SK-MEL-5 (cell line): ENCODE measurements at regions not wholly inside any gene's neighbourhood (a gene's known extent, or its start where the extent isn't known, plus 50 kb on each side); places are given as distances from the start of the nearest gene placed in this dataset.

Experiments used
- DNase-seq: peaks from one replicate; pipeline ENCODE4 v3.0.0-alpha.2; 2016; ENCODE audit warnings: low read depth, low spot score
- in situ Hi-C: cut with HindIII; loops from 2 replicates; pipeline ENCODE4 v1.10.0; 2016; ENCODE audit warnings: low sequenced_read_pairs, high pct_unique_total_duplicates, low pct_unique_long_range_greater_than_20kb

DNA sequence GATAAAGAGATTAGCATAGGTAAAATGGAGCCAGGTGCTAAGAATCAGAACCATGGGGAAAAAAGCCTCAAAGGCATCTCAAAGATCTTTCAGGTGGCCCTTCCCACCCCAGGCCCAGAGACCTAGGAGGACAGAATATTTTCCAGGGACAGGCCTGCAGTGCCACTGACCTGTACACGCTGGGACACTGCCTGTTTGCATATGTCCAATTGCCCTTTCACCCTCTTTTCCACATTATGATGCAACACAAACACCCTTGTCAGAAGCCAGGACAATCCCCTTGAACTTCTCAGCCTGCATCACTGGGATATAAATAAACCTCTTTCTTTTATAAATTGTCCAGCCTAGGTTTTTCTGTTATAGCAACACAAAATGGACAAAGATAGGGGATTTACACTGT, 419.1 kb downstream of the TRIB2 start:
- DNase-seq = no peak
- in situ Hi-C loops = no loop called here

DNA sequence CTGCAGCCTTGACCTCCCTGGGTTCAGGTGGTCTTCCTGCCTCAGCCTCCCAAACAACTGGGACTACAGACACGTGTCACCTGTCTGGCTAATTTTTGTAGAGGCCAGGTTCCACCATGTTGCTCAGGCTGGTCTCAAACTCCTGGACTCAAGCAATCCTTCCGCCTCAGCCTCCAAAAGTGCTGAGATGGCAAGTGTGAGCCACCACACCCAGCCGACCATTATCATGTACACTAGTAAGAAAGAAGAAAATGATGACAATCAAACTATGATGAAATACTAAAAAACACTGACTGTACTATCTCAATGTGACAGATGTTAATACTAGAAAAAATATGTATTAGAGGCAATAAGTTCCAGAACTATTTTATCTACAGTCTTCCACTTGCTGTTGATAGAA, 420.9 kb downstream of the TRIB2 start:
- DNase-seq = no peak

DNA sequence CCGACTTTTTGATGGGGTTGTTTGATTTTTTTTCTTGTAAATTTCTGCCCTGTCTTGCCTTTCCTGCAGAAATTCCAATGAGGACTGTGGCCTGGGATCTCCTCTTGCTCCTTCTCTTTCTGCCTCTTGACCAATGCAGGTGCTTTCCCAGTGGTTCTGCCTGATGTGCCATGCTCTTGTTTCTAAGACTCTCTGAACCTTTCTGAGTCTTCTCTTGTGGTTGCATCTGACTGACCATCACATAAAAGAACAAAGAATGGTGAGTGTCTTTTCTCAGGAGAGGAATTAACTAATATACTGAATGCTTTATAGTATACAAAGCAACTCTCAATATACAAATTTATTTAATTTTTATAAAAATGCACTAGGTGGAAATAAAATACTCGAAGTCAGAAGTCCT, 424.6 kb downstream of the TRIB2 start:
- in situ Hi-C loops = no loop called here

More for the DNA sequence above, 420.9 kb downstream of the TRIB2 start:
- in situ Hi-C loops = no loop called here

DNA sequence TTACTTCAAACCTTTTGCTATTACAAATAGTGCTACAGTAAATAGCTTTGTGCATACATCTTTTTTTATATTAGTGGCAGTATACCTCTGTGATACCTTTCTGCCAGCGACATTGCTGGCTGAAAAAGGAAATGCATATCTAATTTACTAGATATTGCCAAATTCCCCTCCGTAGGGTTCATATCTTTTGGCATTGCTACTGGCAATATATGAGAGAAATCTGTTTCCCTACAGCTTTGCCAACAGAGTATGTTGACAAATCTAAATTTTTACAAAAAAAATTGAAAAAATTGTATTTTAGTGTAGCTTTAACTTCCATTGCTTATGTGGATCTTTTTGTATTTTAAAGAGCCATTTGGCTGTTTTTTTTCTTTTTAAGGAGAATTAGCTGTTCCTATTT, 426.7 kb downstream of the TRIB2 start:
- no peak for DNase-seq
- in situ Hi-C loops = no loop called here

More for the DNA sequence above, 424.6 kb downstream of the TRIB2 start:
- DNase-seq = no peak

DNA sequence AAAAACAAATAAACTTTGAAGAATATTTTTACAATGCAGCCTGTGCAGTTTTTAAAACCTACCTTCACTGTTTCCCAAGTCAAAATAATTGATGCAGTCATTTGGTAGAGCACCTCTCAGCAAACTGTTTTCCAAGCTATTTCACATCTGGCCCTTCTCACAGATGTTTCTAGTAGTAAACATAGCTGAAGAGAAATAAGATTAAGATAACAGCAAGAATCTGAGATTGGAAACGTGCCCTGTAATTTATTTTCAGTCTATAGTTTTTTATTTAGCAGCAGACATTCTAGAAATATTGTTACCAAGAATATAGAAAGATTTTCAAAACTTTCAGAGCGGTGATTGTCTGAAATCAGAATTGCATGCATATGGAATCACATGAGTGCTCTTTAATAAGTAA, 440.2 kb downstream of the TRIB2 start:
- no peak for DNase-seq
- in situ Hi-C loops = no loop called here

DNA sequence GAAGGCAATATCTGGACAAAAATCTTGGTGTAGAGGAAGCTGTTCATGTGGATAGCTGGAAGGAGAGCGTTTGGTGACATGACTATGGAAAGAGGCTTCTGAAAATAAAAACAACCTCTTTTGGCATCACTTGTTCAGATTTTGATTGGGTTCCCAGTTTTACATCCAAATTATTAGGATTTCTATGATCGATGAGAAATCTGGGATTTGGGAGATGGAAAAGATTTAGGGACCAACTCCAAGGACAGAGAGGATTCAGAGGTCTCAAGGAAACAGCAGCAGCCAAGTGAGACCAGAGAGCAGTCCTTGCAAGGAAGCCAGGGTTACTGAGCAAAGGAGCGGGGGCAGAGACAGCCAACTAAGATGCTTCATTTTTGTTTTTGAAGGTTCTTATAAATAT, 441.7 kb downstream of the TRIB2 start:
- DNase-seq = no peak
- in situ Hi-C loops = no loop called here

DNA sequence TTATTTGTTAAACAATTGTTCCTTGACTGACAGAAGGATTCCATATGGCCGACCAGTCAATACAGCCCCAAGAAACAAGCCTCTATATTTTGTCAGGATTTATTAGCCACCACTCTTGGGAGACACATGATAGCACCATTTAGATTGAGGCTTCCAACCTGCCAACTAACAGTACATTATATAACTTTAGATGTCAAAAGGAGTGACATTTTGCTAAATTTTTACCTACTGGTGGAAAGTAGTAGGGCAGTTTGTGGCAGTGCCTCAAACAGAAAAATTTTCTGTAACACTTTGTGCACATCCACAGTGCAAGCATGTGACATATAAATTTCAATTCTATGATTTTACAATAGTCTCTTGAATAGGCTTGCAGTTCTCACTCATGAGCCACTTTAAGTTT, 464.0 kb downstream of the TRIB2 start:
- DNase-seq = no peak
- in situ Hi-C loops = no loop called here

DNA sequence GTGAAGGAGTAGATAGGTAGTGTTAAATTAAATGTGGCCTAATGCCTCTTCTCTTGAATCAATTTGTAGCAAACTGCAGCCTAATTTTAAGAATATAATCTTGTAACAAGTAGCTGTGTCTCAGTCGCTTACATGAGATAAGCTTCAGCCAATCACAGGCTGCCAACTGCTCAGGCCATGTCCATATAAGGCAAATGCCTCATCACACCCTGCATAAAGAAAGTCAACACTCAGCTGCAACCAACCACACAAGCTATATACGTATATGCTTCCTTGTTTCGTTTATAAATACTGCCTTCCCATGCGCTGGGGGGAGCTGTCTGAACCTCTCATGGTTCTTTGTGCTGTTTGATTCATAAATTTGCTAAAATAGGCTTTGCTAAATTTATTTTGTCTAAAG, 476.3 kb downstream of the TRIB2 start:
- DNase-seq = peak; percentile 62
- in situ Hi-C loops = no loop called here

DNA sequence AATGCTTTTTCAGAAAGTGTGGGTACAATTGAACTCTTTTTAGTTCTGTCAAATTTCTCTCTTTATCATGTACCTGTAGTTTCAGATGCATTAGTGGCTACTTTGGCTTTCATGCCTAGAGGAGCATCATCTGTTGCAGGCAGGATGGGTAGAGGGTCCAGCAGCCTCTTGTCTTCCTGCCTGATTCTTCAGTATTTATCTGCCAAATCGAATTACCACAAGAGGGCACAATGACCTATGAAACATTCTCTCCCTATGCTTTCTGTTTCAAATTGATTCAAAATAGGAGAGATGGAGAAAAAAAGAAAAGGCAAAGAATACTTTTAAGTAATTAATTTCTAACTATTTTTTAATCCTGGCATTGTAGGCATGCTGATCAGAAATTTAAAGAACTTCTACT, 477.2 kb downstream of the TRIB2 start:
- DNase-seq = peak; percentile 78
- in situ Hi-C loops = no loop called here

DNA sequence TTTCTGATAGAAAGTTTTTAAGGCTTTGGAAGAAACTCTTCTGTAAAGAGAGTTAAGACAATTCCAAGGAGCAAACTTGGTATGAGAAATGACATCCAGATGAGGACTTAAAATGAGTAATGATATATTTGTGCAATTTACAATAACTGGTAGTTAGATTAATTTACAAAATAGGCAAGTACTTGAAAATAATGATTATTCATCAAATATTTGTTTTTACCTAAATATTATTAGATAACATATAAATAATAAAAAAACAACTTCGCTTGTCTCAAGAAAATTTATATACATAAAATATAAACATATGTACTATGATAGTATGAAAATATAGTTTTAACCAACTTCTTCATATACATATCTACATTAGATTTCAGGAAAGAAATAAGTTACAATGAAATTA, 478.5 kb downstream of the TRIB2 start:
- no peak for DNase-seq
- in situ Hi-C loops = no loop called here

DNA sequence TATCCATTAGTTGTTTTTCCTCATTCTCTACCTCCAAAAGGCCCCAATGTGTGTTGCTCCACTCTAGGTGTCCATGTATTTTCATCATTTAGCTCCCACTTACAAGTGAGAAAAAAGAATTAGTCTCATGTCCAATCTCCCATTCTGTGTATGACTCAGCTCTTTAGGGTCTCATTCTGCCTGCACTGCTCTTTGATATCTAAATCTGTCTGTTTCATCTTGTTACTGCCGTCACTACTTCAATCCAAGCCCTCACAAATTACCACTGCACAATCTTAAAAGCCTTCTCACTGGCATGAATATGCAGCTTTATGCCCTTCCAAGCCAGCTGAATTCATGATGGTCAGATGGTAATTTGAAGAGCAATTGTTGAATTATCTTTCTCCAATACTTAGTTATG, 480.5 kb downstream of the TRIB2 start:
- DNase-seq = no peak
- in situ Hi-C loops = no loop called here

DNA sequence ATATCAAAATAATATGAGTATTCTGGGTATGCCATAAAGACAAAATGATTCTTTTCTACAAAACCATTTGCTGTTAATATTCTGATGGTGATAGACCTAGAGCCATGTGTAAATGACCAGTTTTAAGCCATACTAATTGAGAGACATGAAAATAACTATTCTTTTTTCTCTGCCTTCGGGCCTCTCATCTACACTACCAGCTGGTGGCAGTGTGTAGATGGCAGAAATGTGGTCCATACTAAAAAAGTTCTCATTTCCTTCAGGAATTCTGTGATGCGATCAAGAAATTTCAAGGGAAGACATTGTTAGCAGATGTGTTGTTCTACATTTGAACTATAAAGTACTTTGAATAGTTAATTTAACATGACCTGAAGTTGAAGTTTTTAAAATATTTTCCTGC, 485.2 kb downstream of the TRIB2 start:
- peak; percentile 53 for DNase-seq
- in situ Hi-C loops = no loop called here

DNA sequence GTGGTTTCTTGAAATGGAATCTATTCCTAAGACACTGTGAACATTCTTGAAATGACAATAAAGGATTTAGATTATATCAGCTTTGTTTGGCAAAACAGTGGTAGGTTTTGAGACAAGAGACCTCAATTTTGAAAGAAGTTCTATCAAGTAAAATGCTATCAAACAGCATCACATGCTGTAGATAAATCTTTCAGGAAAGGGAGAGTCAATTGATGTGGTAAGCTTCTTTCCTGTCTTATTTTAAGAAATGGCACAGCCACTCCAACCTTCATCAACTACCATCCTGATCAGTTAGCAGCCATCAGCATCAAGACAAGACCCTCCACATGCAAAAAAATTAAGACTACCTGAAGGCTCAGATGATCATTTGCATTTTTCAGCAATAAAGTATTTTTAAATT, 495.4 kb downstream of the TRIB2 start:
- no peak for DNase-seq
- in situ Hi-C loops = no loop called here

DNA sequence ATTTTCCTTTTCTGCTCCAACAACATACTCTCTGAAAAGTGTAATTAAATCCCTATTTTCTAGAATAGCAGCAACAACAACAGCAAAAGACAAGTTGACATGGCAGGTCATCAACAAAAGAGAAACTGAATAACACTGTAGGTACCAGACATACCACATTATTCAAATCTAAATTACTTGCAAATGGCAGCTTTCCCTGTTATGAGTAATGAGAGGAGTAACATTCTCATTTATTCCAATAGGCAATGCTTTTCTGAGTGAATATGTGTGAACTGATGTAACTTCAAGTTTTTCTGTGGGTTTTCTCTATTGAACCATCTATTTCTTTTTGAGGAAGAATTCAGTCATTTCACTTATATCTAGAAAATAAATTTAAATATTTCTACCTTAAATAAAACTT, 501.5 kb downstream of the TRIB2 start:
- in situ Hi-C loops = no loop called here
- DNase-seq = no peak

DNA sequence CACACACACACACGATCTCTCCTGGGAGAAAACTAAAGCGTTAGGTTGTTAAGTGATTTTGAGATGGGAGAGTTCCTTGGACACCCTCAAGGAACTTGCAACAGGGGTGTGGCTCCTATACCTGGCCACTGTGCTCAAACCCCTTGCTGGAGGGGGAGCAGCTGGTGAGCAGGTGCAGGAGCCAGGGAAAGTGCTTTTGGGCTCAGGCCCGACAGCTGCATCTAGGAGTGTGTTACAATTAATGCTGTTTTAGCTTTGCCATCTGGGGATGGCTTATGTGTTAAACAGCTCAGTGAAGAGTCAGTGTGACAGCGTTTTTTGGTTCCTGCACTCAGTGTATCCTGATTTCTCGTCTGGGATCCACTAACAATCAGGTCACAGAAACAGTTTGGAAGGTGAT, 510.8 kb downstream of the TRIB2 start:
- in situ Hi-C loops = no loop called here
- DNase-seq = no peak

DNA sequence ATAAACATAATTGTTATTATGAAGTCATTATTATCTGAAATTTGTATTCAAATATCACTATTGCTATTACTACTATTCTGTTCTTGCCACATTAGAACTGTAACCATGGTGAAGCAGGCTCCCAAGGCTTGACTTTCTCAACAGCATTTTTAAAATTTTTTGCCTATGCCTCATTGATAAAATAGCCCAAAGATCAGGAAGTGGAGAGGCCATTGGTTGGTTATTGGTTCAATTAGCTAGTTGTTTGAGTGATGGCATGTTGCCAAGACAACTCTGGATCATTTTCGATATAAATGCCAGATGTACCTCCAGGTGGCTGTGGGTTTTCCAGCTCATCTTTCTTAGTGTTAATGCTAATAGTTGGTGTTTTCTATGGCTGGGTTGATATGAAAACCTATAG, 513.5 kb downstream of the TRIB2 start:
- in situ Hi-C loops = no loop called here
- no peak for DNase-seq

DNA sequence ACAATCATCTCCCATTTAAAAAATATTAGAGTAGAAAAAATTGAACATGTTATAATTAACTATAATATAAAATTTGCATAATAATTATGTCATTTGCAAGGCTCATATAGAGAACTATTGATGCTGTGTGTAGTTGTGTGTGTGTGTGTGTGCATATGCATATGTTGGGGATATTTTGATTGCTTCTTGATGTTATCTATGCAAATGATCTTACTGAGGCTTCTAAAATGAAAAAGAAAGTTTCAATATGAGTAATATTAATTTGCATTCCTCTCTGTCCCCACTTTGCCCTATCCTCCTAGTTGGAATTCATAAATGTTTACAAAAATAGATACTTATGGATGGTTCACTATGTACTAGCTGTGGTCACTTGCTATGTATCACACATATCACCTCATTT, 523.3 kb downstream of the TRIB2 start:
- no peak for DNase-seq
- in situ Hi-C loops = no loop called here

DNA sequence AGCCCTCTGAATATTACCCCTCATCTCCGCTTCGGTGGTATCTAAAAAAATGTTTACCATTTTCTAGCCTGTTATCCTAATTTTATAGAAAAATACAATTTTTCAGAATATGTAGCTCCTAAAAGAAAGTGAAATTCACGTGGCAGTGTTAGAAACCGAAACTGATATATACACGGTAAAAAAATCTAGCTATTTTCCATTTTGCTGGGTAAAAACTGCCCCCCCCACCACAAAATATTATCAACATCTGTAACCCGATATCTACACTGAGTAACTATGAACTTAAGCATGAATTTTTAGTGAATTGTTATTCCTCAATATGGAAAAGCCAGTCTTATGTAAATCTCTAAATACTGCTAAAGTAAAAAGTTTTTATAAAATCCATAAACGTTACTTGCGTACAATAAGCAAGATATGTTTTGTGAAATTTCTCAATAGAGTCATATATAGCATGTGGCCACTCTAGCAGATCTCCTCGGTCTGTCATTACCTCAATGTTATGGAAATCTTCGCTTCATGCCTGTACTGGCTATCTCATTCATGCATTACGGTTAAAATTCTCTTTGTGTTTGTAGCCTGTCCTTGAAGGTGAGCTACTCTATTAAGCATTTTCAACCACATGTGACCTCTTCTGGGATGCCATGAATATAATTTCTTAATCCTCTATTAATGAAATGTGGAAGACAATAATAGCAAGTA, 524.2 kb downstream of the TRIB2 start:
- in situ Hi-C loops = no loop called here

DNA sequence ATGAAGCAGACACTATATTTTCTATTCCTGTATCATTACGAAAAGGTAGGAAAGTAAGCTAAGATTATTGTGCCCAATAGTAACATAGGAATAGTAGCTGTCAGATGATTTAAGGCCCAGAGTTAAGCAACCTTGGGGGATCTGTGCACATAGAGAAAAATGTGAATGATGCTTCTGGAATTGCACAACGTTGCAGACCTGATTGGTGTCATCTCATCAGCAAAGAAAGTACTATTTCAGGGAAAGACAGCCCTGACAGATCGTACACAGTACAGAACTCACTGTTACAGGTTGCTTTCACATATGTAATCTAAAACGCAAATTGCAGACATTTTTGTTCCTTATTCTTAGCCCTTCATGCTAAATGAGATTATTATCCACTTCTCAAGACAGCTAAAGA, 535.9 kb downstream of the TRIB2 start:
- no peak for DNase-seq
- in situ Hi-C loops = no loop called here

More for the DNA sequence above, 524.2 kb downstream of the TRIB2 start:
- DNase-seq = no peak

DNA sequence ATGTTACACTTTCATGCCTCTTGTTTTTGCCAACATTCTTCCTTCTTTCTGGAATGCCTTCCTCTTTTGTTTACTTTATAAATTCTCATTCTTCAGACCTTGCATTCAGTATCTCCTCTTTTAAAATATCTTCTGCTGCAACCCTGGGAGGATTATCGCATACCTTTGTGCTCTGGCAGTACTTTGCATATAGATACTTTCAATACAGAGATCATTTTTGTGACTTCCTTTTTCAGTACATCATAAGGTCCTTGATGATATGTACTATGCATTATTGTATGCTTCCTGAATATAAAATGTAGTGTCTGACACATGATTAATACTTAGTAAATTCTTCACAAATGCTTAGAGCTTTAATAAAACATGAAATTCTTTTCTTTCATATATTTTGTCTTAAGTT, 538.7 kb downstream of the TRIB2 start:
- in situ Hi-C loops = no loop called here

More for the DNA sequence above, 538.7 kb downstream of the TRIB2 start:
- no peak for DNase-seq
